ENCODE measurements at regions not wholly inside any gene's neighbourhood (a gene's known extent, or its start where the extent isn't known, plus 50 kb on each side); places are given as distances from the start of the nearest gene placed in this dataset.
"Not testable (repeated sequence)": the region's sequence is repeated elsewhere in the genome, so short reads cannot be mapped to it uniquely, and the experiment has no call there.

DNA sequence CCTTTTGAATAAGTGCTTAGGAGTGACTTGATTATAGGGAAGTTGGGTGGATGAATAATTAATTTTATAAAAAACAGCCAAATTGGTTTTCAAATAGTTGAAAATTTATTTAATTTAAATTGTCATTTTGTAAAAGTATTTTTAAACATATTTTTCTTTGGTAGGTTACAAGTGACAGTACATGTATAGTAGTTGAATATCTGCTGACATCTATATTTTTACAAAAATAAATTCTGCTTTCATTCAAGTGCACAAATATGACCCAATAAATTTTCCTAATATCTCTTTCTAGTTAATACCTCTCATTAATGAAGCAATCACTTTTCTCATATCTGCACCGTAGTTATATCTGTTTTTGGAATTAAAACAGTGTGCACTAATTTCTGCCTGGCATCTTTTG lies 653.6 kb upstream of the TPTE start:
- H3K4me3 ChIP-seq (replicated peaks; ENCODE audit: insufficient read depth, low read length); DNase-seq (ENCODE audit: low read depth in 1 of 2, low spot score in 1 of 2); H3K27ac ChIP-seq (replicated peaks); H3K27me3 ChIP-seq (ENCODE audit: insufficient read depth, poor library complexity, severe bottlenecking): not testable (repeated sequence)

DNA sequence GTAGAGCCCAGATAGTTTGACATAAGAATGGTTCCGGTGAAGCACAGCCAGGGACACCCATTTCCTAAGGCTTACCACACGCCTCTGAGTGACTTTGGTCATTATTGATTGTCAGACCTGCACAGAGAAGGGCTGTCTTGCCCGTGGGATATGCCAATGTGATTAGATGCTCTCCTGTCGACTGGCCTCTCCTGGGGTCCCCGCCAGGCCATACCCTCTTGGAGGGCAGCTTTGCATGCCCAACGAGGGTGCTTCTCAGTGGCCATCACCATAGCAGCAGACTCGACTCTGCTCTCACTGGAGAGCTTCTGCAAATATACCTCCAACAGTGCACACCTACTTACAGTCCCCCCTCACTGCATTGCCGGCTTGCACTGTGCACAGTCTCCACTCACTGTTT lies 648.3 kb upstream of the TPTE start:
- H3K27me3 ChIP-seq (ENCODE audit: insufficient read depth, poor library complexity, severe bottlenecking); H3K27ac ChIP-seq (replicated peaks); H3K4me3 ChIP-seq (replicated peaks; ENCODE audit: insufficient read depth, low read length); DNase-seq (ENCODE audit: low read depth in 1 of 2, low spot score in 1 of 2): not testable (repeated sequence)

DNA sequence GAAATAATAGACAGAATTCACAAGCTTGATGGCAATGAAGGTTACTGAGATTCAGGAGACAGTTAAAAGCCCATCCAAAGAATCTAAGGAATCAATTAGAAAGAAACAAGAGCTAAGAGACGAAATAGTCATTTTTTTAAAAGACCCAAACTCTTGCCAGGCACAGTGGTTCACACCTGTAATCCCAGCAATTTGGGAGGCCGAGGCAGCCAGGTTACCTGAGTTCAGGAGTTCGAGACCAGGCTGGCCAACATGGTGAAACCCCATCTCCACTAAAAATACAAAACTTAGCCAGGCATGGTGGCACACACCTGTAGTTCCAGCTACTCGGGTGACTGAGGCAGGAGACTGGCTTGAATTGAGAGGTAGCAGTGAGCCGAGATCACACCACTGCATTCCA lies 647.2 kb upstream of the TPTE start:
- not testable (repeated sequence) for H3K27ac ChIP-seq (replicated peaks); DNase-seq (ENCODE audit: low read depth in 1 of 2, low spot score in 1 of 2); H3K4me3 ChIP-seq (replicated peaks; ENCODE audit: insufficient read depth, low read length); H3K27me3 ChIP-seq (ENCODE audit: insufficient read depth, poor library complexity, severe bottlenecking)

DNA sequence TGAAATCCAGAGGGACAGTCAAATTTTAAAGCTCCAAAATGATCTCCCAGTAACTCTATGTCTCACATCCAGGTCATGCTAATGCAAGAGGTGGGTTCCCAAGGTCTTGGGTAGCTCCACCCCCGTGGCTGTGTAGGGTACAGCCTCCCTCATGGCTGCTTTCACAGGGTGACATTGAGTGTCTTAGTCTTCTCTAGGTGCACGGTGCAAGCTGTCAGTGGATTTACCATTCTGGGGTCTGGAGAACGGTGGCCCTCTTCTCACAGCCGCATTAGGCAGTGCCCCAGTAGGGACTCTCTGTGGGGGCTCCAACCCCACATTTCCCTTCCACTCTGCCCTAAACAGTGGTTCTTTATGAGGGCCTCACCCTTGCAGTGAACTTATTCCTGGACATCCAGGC lies 640.0 kb upstream of the TPTE start:
- not testable (repeated sequence) for DNase-seq (ENCODE audit: low read depth in 1 of 2, low spot score in 1 of 2); H3K4me3 ChIP-seq (replicated peaks; ENCODE audit: insufficient read depth, low read length); H3K27ac ChIP-seq (replicated peaks); H3K27me3 ChIP-seq (ENCODE audit: insufficient read depth, poor library complexity, severe bottlenecking)

DNA sequence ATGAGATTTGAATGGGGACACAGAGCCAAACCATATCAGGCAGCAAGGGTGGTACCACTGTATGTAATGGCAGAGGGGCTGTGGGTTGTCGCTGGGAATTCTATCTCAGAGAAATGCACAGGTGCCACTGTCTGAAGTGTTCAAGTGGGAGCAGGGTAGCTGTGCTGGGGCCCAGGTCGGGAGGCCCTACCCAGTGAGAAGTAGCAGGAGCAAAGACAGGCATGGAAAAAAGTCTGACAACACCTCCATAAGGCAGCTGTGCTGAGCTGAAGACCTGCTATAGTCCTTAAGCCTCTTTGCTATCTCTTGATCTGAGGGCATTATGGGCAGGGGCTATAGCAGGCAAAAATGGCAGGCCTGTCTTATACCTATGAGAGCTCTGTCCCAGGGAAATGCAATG lies 638.3 kb upstream of the TPTE start:
- H3K27me3 ChIP-seq (ENCODE audit: insufficient read depth, poor library complexity, severe bottlenecking); H3K27ac ChIP-seq (replicated peaks); H3K4me3 ChIP-seq (replicated peaks; ENCODE audit: insufficient read depth, low read length); DNase-seq (ENCODE audit: low read depth in 1 of 2, low spot score in 1 of 2): not testable (repeated sequence)

DNA sequence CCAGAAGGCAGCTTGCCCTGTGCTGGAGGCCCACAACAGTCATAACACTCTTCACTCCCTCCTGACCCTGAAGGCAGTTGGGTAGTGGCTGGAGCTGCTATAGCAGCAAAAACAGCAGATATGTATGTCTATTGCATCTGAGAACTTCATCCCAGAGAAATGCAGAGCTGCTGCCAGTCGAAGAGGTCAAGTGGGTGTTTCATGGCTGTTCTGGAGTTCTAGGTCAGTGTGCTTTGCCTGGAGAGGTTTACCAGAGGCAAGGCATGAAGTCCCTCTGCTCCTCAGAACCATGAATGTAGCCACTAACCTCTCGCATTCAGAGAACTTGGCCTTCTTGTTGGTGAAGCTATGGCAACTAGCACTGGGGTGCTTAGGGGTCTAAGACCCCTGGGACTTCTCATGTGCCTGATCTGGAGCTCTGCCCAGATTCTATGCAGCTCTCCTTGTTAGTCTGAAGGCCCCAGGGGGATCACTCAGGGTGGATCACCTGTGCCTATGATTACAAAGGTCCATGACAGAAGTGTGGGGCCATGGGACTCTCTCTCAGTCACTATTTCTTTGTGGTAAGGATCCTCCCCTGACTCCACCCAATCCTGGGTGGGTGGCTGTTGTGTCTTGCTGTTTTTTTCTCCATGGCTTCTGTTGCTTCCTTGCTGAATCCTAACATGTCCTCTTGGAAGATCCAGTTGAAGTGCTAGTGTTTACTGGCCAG lies 637.7 kb upstream of the TPTE start:
- H3K27ac ChIP-seq (replicated peaks); H3K4me3 ChIP-seq (replicated peaks; ENCODE audit: insufficient read depth, low read length); DNase-seq (ENCODE audit: low read depth in 1 of 2, low spot score in 1 of 2); H3K27me3 ChIP-seq (ENCODE audit: insufficient read depth, poor library complexity, severe bottlenecking): not testable (repeated sequence)

DNA sequence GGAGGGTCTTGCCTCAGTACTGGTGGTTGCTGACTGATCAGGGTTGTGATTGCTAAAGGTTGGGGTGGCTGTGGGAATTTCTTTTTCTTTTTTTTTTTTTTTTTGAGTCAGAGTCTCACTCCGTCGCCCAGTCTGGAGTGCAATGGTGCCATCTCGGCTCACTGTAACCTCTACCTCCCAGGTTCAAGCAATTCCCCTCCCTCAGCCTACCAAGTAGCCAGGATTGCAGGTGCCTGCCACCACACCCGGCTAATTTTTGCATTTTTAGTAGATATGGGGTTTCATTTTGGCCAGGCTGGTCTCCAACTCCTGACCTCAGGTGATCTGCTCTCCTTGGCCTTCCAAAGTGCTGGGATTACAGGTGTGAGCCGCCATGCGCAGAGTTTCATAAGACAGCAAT lies 632.9 kb upstream of the TPTE start:
- not testable (repeated sequence) for H3K4me3 ChIP-seq (replicated peaks; ENCODE audit: insufficient read depth, low read length); H3K27ac ChIP-seq (replicated peaks); DNase-seq (ENCODE audit: low read depth in 1 of 2, low spot score in 1 of 2); H3K27me3 ChIP-seq (ENCODE audit: insufficient read depth, poor library complexity, severe bottlenecking)

DNA sequence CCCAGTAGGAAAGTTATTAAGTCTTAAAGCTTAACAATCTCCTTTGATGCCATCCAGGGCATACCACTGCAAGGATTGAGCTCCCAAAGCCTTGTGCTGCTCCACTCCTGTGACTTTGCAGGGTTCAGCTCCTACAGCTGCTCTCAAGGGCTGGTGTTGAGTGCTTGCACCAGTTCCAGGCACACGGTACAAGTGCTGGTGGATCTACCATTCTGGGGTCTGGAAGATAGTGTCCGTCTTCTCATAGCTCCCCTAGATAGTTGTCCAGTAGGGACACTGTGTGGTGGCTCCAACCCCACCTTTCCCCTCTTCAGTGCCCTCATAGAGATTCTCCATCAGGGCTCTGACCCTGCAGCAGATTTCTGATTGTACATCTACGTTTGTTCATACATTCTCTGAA lies 617.8 kb upstream of the TPTE start:
- H3K4me3 ChIP-seq (replicated peaks; ENCODE audit: insufficient read depth, low read length); H3K27me3 ChIP-seq (ENCODE audit: insufficient read depth, poor library complexity, severe bottlenecking); H3K27ac ChIP-seq (replicated peaks); DNase-seq (ENCODE audit: low read depth in 1 of 2, low spot score in 1 of 2): not testable (repeated sequence)

DNA sequence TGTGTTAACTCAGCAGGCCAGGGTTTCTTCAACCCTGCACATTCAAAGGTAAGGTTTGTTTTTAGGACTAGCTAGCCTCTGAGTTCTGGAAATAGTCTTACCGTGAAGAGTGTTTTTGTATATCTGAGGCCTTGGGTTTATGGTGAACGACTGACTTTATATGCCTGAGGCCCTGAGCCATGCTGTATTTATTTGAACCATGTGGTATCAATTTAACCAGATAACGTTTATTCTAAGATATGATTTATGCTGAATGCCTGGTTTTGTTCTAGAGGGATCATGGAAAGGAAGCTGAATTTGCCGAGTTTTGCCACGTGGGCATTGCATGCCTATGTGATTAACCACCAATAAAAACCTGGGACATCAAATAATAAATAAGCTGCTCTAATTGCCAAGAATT lies 607.2 kb upstream of the TPTE start:
- DNase-seq (ENCODE audit: low read depth in 1 of 2, low spot score in 1 of 2); H3K27ac ChIP-seq (replicated peaks): not testable (repeated sequence)

DNA sequence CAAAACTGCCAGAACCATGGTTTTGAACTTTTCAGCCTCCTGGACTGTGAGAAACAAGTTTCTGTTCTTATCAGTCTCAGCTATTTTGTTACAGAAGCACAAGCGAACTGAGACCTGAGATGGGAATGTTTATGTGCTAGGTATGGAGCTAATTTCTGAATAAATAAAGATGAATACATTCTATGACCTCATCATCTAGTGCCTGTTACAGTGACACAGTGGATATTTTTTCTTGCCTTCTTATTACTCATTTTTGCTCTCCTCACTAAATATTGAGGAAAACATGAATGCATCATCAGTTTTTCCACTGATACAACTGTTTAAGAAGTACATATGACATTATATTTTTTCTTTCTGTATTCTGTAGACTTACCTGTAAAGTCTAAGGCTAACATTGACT lies 601.9 kb upstream of the TPTE start:
- not testable (repeated sequence) for H3K27ac ChIP-seq (replicated peaks); H3K27me3 ChIP-seq (ENCODE audit: insufficient read depth, poor library complexity, severe bottlenecking); H3K4me3 ChIP-seq (replicated peaks; ENCODE audit: insufficient read depth, low read length); DNase-seq (ENCODE audit: low read depth in 1 of 2, low spot score in 1 of 2)

More for the DNA sequence above, 607.2 kb upstream of the TPTE start:
- H3K4me3 ChIP-seq (replicated peaks; ENCODE audit: insufficient read depth, low read length); H3K27me3 ChIP-seq (ENCODE audit: insufficient read depth, poor library complexity, severe bottlenecking): not testable (repeated sequence)

DNA sequence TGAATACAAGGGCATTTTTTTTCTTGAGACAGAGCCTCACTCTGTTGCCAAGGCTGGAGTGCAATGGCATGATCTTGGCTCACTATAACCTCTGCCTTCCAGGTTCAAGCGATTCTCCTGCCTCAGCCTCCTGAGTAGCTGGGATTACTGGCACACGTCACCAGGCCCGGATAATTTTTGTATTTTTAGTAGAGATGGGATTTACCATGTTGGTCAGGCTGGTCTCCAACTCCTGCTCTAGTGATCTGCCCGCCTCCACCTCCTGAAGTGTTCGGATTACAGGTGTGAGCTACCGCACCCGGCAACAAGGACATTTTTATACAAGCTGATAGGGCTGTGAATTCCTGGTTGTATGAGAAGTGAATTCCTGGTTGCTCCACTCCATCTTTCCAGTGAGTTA lies 577.7 kb upstream of the TPTE start:
- DNase-seq (ENCODE audit: low read depth in 1 of 2, low spot score in 1 of 2); H3K4me3 ChIP-seq (replicated peaks; ENCODE audit: insufficient read depth, low read length); H3K27ac ChIP-seq (replicated peaks); H3K27me3 ChIP-seq (ENCODE audit: insufficient read depth, poor library complexity, severe bottlenecking): not testable (repeated sequence)

DNA sequence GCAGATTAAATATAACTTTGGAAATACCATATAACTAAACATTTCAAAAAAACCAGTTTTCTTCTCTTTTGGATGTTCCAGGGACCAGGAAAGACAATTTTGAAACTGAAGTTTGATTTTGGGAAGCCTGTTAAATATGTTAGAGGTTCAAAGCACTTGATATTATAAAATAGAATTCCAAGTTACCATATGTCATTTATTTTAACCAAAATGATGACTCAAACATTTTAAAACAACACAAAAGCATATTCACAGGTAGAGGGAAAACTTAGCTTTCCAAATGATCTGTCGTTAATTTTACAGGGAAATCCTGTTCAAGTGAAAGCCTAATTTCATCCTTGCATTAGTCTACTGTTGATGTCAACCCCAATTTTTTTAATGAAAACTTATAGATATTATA lies 575.3 kb upstream of the TPTE start:
- not testable (repeated sequence) for H3K4me3 ChIP-seq (replicated peaks; ENCODE audit: insufficient read depth, low read length); H3K27me3 ChIP-seq (ENCODE audit: insufficient read depth, poor library complexity, severe bottlenecking); H3K27ac ChIP-seq (replicated peaks); DNase-seq (ENCODE audit: low read depth in 1 of 2, low spot score in 1 of 2)

DNA sequence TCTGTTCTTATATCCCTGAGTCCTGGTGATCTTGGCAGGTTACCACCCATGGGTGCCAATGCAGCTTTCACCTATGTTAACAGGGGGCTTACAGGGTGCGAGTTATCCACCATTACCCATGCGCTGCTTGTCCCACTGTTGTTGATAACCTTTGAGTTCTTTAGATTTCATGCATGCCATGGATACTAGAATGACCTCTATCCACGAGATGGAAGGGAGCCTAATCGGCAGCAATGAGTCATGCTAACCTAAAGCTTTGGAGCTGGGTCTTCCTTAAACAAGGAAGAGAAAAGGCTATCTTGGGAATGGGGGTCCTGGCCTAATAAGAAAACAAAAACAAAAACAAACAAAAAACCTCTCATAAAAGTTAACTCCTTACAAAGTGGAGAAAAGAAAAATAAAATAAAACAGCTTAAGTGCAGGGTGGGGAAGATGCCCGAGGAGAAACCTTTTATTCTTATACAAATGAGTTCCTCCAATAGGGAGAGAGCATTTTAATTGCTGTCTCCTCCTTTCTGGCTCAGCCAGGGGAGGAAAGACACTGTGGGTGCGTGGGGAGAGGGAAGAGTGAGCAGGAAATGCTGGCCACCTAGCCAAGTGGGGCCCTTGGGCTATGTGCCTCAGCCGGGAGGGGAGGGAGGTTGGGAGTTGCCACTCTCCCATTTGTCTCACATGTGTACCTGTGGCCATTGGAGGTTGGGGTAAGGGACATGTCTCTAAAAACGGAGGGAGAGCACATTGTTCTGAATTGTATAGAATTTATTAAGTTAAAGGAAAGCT lies 571.7 kb upstream of the TPTE start:
- not testable (repeated sequence) for H3K4me3 ChIP-seq (replicated peaks; ENCODE audit: insufficient read depth, low read length); H3K27me3 ChIP-seq (ENCODE audit: insufficient read depth, poor library complexity, severe bottlenecking); H3K27ac ChIP-seq (replicated peaks); DNase-seq (ENCODE audit: low read depth in 1 of 2, low spot score in 1 of 2)

DNA sequence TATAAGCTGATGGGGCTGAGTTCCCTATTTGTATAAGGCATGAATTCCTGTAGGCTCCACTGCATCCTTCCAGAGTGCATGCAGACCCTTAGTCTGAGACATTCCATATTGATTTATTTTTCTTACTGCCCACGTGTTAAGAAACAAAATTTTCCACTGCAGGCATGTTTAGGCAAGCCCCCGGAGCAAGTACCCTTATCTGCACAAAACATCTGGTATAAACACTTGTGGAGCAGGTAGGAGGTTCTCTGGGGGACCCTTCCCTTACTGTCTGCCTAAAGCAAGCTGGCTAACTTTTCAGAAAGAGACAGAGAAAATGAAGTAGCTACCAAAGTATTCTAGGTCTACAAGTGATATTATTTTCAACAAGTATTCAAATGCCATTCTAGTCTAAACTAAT lies 571.0 kb upstream of the TPTE start:
- H3K27me3 ChIP-seq (ENCODE audit: insufficient read depth, poor library complexity, severe bottlenecking); H3K4me3 ChIP-seq (replicated peaks; ENCODE audit: insufficient read depth, low read length); DNase-seq (ENCODE audit: low read depth in 1 of 2, low spot score in 1 of 2); H3K27ac ChIP-seq (replicated peaks): not testable (repeated sequence)

DNA sequence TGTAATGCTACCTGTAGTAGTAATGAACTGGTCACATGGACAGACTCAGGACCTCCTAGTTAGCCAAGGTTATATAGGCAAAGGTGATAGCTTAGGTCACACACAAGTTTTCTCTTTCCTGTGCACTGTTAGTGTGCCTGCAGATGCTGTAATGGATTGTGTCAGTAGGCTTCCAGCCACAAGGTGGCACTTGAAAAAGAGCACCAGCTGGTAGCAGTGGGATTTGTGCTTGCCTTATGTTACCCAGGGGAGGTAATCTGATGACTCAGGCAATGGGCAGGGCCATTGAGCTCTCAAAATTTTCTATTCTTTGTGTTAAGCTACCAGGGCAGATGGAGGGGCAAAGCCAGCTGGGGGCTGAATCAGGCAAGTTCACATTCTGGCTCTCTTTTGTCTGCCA lies 562.6 kb upstream of the TPTE start:
- H3K27me3 ChIP-seq (ENCODE audit: insufficient read depth, poor library complexity, severe bottlenecking); H3K27ac ChIP-seq (replicated peaks); DNase-seq (ENCODE audit: low read depth in 1 of 2, low spot score in 1 of 2); H3K4me3 ChIP-seq (replicated peaks; ENCODE audit: insufficient read depth, low read length): not testable (repeated sequence)

All from HL-60 (cell line).